Transverse colon (tissue), 4 donors: ENCODE measurements at regions not wholly inside any gene's neighbourhood (a gene's known extent, or its start where the extent isn't known, plus 50 kb on each side); places are given as distances from the start of the nearest gene placed in this dataset.

Experiments
- DNase-seq: peaks from one replicate; pipeline ENCODE4 v3.0.0-alpha.2; 2019
- H3K27ac ChIP-seq, 4 donors: fragments of 200-600 bp; sonication (generic); 2 replicates each; pipeline ENCODE4 v1.5.1; 2016 to 2018; ENCODE audit warnings: inconsistent platforms in 4 of 4
- H3K27me3 ChIP-seq: fragments of 200-600 bp; sonication (generic); 2 replicates; pipeline ENCODE4 v1.5.1; 2017; ENCODE audit warnings: inconsistent platforms
- H3K36me3 ChIP-seq, 4 donors: fragments of 200-600 bp; sonication (generic); 2 replicates each; pipeline ENCODE4 v1.5.1; 2017 to 2019; ENCODE audit warnings: inconsistent platforms in 4 of 4
- H3K4me1 ChIP-seq, 4 donors: fragments of 200-600 bp; sonication (generic); 2 replicates each; pipeline ENCODE4 v1.5.1; 2017 to 2020; ENCODE audit warnings: inconsistent platforms in 4 of 4
- H3K4me3 ChIP-seq, 4 donors: fragments of 200-600 bp; sonication (generic); 1 replicate in 1 of 4; 2 replicates in 3 of 4; pipeline versions ENCODE4 v1.5.1 to v1.6.1; 2017 to 2019; ENCODE audit warnings: inconsistent platforms in 4 of 4
- H3K9me3 ChIP-seq, 2 donors: fragments of 200-600 bp; sonication (generic); 2 replicates each; pipeline ENCODE4 v1.5.1; 2017 to 2019; ENCODE audit warnings: inconsistent platforms in 2 of 2
- EP300 ChIP-seq: sonication (generic); formaldehyde crosslinking; IDR thresholded peaks from one replicate; pipeline ENCODE4 v1.6.1; 2017; ENCODE audit warnings: antibody characterized with exemption, low read depth
- POLR2A ChIP-seq: fragments of 450-650 bp; IDR thresholded peaks from one replicate; pipeline ENCODE4 v1.6.1; 2016; ENCODE audit warnings: antibody characterized with exemption, mild to moderate bottlenecking, moderate library complexity
- POLR2AphosphoS5 ChIP-seq, 3 donors: sonication (generic); formaldehyde crosslinking; IDR thresholded peaks; one replicate each; pipeline ENCODE4 v1.6.1; 2016; ENCODE audit warnings: antibody characterized with exemption in 3 of 3
- WGBS, 2 donors: methylation state at CpG; one replicate each; pipeline ENCODE4 v1.1.5; 2018; ENCODE audit warnings: low coverage in 1 of 2; 5-methylcytosine and 5-hydroxymethylcytosine counted together
- in situ Hi-C, 4 donors: fragments of 200-750 bp; cut with MboI; loops; one replicate each; pipeline versions ENCODE4 v1.15.0 to v1.15.1; 2017; ENCODE audit warnings: low sequenced_read_pairs in 3 of 4, low pct_ligation_motif_present in 1 of 4, low pct_unique_long_range_greater_than_20kb in 1 of 4
- intact Hi-C: fragments of 100-400 bp; cut with DNase I; formaldehyde crosslinking; loops from one replicate; pipeline ENCODE4 v1.15.1; 2023; ENCODE audit warnings: low total_unique reads
- TF ChIP-seq, protein P1 (sequence below), 5 experiments: fragments of 200-600 bp in 3 of 5; fragments of 450-650 bp in 2 of 5; sonication (generic) in 3 of 5; IDR thresholded peaks; 1 replicate in 2 of 5; 2 replicates in 3 of 5; pipeline ENCODE4 v1.5.1; 2016 to 2017; ENCODE audit warnings: antibody characterized with exemption in 5 of 5, inconsistent platforms in 3 of 5, mild to moderate bottlenecking in 2 of 5, moderate library complexity in 1 of 5

DNA sequence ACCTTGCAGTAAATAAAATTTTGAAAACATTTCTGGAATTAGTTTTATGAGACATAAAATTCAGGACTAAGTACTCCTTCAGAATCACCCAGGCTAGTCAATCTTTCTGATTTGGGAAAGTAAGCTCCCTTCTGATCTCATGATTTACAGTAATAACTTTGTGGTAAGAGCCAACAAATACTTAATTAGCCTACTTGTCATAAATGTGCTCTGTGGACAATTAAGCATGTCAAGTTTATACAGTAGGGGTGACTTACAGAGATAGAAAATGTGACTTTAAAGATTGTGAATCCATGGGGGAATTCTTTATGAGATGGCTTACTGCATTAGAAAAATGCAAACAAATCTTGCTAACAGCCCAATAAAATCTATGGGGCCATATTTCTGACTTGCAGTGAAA lies 616.9 kb upstream of the GHITM start:
- TF ChIP-seq POLR2AphosphoS5 (IDR thresholded peaks at IDR 0.05) (no peak), POLR2A (no peak), EP300 (no peak)
- TF ChIP-seq, protein P1, sequence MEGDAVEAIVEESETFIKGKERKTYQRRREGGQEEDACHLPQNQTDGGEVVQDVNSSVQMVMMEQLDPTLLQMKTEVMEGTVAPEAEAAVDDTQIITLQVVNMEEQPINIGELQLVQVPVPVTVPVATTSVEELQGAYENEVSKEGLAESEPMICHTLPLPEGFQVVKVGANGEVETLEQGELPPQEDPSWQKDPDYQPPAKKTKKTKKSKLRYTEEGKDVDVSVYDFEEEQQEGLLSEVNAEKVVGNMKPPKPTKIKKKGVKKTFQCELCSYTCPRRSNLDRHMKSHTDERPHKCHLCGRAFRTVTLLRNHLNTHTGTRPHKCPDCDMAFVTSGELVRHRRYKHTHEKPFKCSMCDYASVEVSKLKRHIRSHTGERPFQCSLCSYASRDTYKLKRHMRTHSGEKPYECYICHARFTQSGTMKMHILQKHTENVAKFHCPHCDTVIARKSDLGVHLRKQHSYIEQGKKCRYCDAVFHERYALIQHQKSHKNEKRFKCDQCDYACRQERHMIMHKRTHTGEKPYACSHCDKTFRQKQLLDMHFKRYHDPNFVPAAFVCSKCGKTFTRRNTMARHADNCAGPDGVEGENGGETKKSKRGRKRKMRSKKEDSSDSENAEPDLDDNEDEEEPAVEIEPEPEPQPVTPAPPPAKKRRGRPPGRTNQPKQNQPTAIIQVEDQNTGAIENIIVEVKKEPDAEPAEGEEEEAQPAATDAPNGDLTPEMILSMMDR (IDR thresholded peaks at IDR 0.05), result no peak
- Histone ChIP-seq H3K9me3 (no peaks in the 10 kb centered on the region), H3K4me3 (no peak overlapping the region), H3K4me1 (no peaks in the 10 kb centered on the region), H3K36me3 (no peaks in the 10 kb centered on the region), H3K27me3 (no peaks in the 10 kb centered on the region), H3K27ac (no peak overlapping the region)
- intact Hi-C loops, result no loop called here
- no peak for DNase-seq
- in situ Hi-C loops, result no loop called here

DNA sequence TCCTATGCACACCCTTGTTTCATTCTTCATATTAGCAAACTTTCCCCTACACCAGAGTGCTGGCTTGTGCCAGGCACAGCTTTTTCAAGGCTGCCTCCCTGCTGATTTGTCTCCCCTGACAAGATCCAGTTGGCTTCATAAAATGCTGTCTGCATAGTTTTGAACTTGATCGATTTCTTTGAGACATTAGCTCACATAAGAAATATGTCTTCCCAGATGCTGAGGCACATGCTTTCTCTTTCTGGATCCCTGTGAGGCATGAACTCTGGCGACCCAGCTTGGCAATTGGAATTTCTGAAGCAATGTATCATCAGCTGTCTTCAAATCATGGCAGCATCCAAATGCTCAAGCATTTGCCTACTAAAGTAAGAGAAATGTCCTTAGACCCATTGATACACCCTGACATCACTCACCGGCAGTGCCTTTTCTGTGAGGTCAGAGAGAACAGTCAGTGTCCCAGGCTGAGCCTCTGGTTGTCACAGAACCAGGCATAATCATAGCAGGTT lies 616.4 kb upstream of the GHITM start:
- 56 to 64% methylated on average over 1 to 3 of the region's 3 CpGs for WGBS, 2 donors
- in situ Hi-C loops (no loop called here), intact Hi-C loops (no loop called here)
- no peak for TF ChIP-seq EP300
- TF ChIP-seq, protein P1 (IDR thresholded peaks at IDR 0.05), result no peak
- TF ChIP-seq POLR2AphosphoS5 (IDR thresholded peaks at IDR 0.05), result no peak
- TF ChIP-seq POLR2A, result no peak
- DNase-seq, result no peak
- Histone ChIP-seq H3K4me1 (no peaks in the 10 kb centered on the region), H3K36me3 (no peaks in the 10 kb centered on the region), H3K27ac (no peak overlapping the region), H3K27me3 (no peaks in the 10 kb centered on the region), H3K9me3 (peaks cover 0 to 4% of the 10 kb centered on the region in 2 donors), H3K4me3 (no peak overlapping the region)

DNA sequence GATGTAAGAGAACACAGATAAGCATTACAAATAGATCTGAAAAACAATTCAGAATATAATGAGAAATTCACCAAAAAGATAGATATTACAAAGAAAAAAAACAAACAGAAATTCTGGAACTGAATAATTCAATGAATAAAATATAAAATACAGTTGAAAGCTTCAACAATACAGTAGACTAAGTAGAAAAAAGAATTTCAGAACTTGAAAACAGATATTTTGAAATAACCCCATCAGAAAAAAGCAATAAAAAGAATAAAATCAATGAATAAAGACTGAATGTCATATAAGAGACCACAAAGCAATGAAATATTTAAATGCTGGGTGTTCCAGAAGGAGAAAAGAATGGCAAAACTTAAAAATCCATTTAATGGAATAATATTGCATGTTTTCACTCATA lies 611.4 kb upstream of the GHITM start:
- Histone ChIP-seq H3K27ac (no peak overlapping the region), H3K4me1 (no peaks in the 10 kb centered on the region), H3K4me3 (no peak overlapping the region), H3K36me3 (no peaks in the 10 kb centered on the region), H3K27me3 (no peaks in the 10 kb centered on the region), H3K9me3 (peaks cover 0 to 7% of the 10 kb centered on the region in 2 donors)
- in situ Hi-C loops (no loop called here), intact Hi-C loops (no loop called here)
- no peak for DNase-seq
- TF ChIP-seq EP300, result no peak
- no peak for TF ChIP-seq POLR2A
- TF ChIP-seq, protein P1 (IDR thresholded peaks at IDR 0.05), result no peak
- no peak for TF ChIP-seq POLR2AphosphoS5 (IDR thresholded peaks at IDR 0.05)

DNA sequence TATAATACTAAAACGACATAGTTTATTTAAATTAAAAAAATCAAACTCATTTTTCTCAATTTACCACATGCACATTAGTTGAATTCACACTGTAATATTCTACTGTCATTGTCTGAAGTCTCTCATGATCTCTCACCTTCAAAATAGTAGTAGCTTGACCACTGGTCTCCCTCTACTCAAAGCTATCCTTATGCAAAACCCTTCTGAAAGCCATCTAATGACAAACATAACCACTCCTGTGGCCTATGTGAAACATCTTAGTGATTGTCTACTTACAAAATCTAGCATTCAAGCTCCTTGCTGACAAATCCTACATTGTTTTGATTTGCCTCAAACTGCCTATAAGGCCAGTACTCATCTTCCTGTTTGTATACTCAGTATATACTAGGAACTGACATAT lies 606.0 kb upstream of the GHITM start:
- TF ChIP-seq EP300 (no peak), POLR2AphosphoS5 (IDR thresholded peaks at IDR 0.05) (no peak)
- TF ChIP-seq, protein P1 (IDR thresholded peaks at IDR 0.05), result no peak
- Histone ChIP-seq H3K27me3 (no peaks in the 10 kb centered on the region), H3K36me3 (no peaks in the 10 kb centered on the region), H3K4me3 (no peak overlapping the region), H3K4me1 (no peaks in the 10 kb centered on the region), H3K27ac (no peak overlapping the region), H3K9me3 (no peaks in the 10 kb centered on the region)
- WGBS, 2 donors, result 17 to 27% methylated on average over 1 of the region's 1 CpG
- no peak for DNase-seq
- in situ Hi-C loops, result no loop called here
- intact Hi-C loops, result no loop called here
